T-cell (primary cell): ENCODE measurements at regions not wholly inside any gene's neighbourhood (a gene's known extent, or its start where the extent isn't known, plus 50 kb on each side); places are given as distances from the start of the nearest gene placed in this dataset.

ENCODE experiments used
- ATAC-seq, 4 experiments: fragments of 200-7000 bp in 3 of 4; fragments of 150-1000 bp in 1 of 4; cut with Tn5 transposase; replicated peaks in 1 of 4; 1 replicate in 3 of 4; 2 replicates in 1 of 4; pipeline ENCODE4 v1.10.0; 2021; ENCODE audit warnings: moderate library complexity in 3 of 4, mild to moderate bottlenecking in 2 of 4, moderate number of reproducible peaks in 1 of 4
- CTCF ChIA-PET, 2 donors: fragments of 300-600 bp; sonication (Branson Sonifier 250); formaldehyde crosslinking; loops; one replicate each; lab custom pipeline; 2022; ENCODE audit warnings: antibody characterized with exemption in 2 of 2; lab: Charles Lee
- POLR2A ChIA-PET, 2 donors: fragments of 300-600 bp; sonication (Branson Sonifier 250); formaldehyde crosslinking; loops; one replicate each; lab custom pipeline; 2022; ENCODE audit warnings: antibody characterized with exemption in 2 of 2; lab: Charles Lee
- DNase-seq, 35 experiments: peaks; one replicate each; pipeline versions ENCODE4 v3.0.0 to v3.0.0-alpha.2; 2013 to 2023
- H3K27ac ChIP-seq: one replicate; pipeline ENCODE4 v1.5.1; 2013; ENCODE audit warnings: low read length
- H3K27me3 ChIP-seq, 2 experiments: replicated peaks in 1 of 2; 1 replicate in 1 of 2; 2 replicates in 1 of 2; pipeline versions ENCODE4 v1.6.1 to v1.7.0; 2013; ENCODE audit warnings: low read length in 1 of 2, mixed read lengths in 1 of 2; ENCODE audit not compliant: control insufficient read depth in 2 of 2, insufficient read depth in 2 of 2; ENCODE audit errors: extremely low read depth in 1 of 2
- H3K36me3 ChIP-seq, 2 donors: 1 replicate in 1 of 2; 2 replicates in 1 of 2; pipeline versions ENCODE4 v1.6.1 to v1.7.0; 2013; ENCODE audit warnings: low read length in 1 of 2; ENCODE audit not compliant: control insufficient read depth in 2 of 2, insufficient read depth in 1 of 2; ENCODE audit errors: extremely low read depth in 1 of 2
- H3K4me1 ChIP-seq, 2 experiments: 1 replicate in 1 of 2; 2 replicates in 1 of 2; pipeline versions ENCODE4 v1.6.1 to v1.7.0; 2013; ENCODE audit warnings: low read length in 2 of 2, mixed read lengths in 1 of 2; ENCODE audit not compliant: insufficient read depth in 2 of 2, control insufficient read depth in 1 of 2; ENCODE audit errors: extremely low read depth in 1 of 2
- H3K4me3 ChIP-seq, 2 donors: 1 replicate in 1 of 2; 2 replicates in 1 of 2; pipeline versions ENCODE4 v1.5.1 to v1.7.0; 2013; ENCODE audit warnings: mild to moderate bottlenecking in 2 of 2, low read length in 1 of 2, moderate library complexity in 1 of 2; ENCODE audit not compliant: control insufficient read depth in 1 of 2; ENCODE audit errors: extremely low read depth in 1 of 2
- H3K9me3 ChIP-seq: 2 replicates; pipeline ENCODE4 v1.7.0; 2013
- H3K27ac Mint-ChIP-seq, 2 donors: one replicate each; pipeline ENCODE4 v1.8.0; 2020 to 2021; ENCODE audit warnings: mild to moderate bottlenecking in 2 of 2, mixed read lengths in 2 of 2
- H3K27me3 Mint-ChIP-seq, 2 donors: one replicate each; pipeline ENCODE4 v1.8.0; 2021 to 2022; ENCODE audit warnings: mixed read lengths in 2 of 2
- H3K36me3 Mint-ChIP-seq: one replicate; pipeline ENCODE4 v1.8.0; 2021; ENCODE audit warnings: mixed read lengths
- H3K4me1 Mint-ChIP-seq, 3 donors: one replicate each; pipeline ENCODE4 v1.8.0; 2020 to 2022; ENCODE audit warnings: mixed read lengths in 3 of 3, mild to moderate bottlenecking in 1 of 3
- H3K4me3 Mint-ChIP-seq, 3 donors: one replicate each; pipeline ENCODE4 v1.8.0; 2020 to 2022; ENCODE audit warnings: mild to moderate bottlenecking in 3 of 3, mixed read lengths in 3 of 3, moderate library complexity in 3 of 3
- H3K9me3 Mint-ChIP-seq, 3 donors: one replicate each; pipeline ENCODE4 v1.8.0; 2020 to 2022; ENCODE audit warnings: mixed read lengths in 3 of 3
- WGBS: methylation state at CpG from one replicate; pipeline ENCODE4 v1.1.5; 2013; ENCODE audit warnings: missing lambda C conversion rate; ENCODE audit not compliant: insufficient coverage; 5-methylcytosine and 5-hydroxymethylcytosine counted together

DNA sequence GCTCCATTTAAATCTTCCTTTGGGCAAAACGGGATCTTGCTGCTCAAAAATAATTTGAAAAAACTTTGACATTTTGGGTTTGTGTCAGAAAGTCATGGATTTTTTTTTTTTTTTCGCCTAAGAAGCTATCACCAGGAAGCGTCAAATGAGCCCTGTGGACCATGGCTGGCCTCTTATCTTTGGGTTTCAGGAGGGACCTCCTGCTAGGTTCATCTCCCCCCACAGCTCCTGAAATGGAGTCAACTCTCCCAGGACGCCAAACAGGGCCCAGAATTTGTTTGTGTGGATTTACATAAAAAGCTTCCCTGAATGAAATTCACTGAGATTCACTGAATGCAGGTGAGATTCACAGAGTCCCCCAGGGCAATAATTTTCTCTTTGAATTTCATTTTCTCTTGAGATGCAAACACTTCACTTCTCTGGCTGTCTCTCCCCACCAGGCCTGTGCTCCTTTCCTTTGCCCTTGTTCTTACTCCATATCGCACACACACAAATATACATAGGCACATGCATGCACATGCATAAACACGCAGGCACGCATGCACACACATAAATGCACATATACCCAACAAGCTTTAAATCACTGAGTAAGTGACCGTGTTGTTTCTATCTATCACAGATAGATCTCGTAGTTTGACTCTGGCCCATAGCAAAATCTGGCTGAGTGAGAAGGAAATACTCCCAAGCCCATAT, 55.3 kb upstream of the GALNT10 start:
- ChIA-PET CTCF (interaction anchor here in 1 of 2 donors (0.6 kb wide), 1 partner anchor 385 kb away, joined by 3 read pairs; no protein-coding TSS in a partner anchor), POLR2A (no interaction called here)
- Histone ChIP-seq H3K4me3 (no peak overlapping the region), H3K36me3 (no peaks in the 10 kb centered on the region), H3K27me3 (peaks cover 2 to 3% of the 10 kb centered on the region in 2 experiments), H3K4me1 (no peaks in the 10 kb centered on the region), H3K9me3 (no peaks in the 10 kb centered on the region), H3K27ac (no peak overlapping the region)
- Mint-ChIP-seq H3K27ac (no peak overlapping the region), H3K4me1 (no peaks in the 10 kb centered on the region), H3K36me3 (no peaks in the 10 kb centered on the region), H3K27me3 (peaks cover 0 to 7% of the 10 kb centered on the region in 2 donors), H3K9me3 (no peaks in the 10 kb centered on the region), H3K4me3 (no peak overlapping the region)
- 0% methylated on average over 1 of the region's 9 CpGs for WGBS
- ATAC-seq: no peak
- DNase-seq: no peak

- Mint-ChIP-seq H3K27me3 (peaks cover 0 to 7% of the 10 kb centered on the region in 2 donors), H3K36me3 (no peaks in the 10 kb centered on the region), H3K9me3 (no peaks in the 10 kb centered on the region), H3K27ac (no peak overlapping the region), H3K4me3 (no peak overlapping the region), H3K4me1 (no peaks in the 10 kb centered on the region)
- ChIA-PET CTCF (no interaction called here), POLR2A (interaction anchor here in 1 of 2 donors (0.7 kb wide), 1 partner anchor 162 kb away, joined by 3 read pairs; no protein-coding TSS in a partner anchor)
- no peak for DNase-seq
- 88% methylated on average over 2 of the region's 5 CpGs for WGBS
- peaks cover 2 to 5% of the 10 kb centered on the region in 2 experiments for H3K27me3 ChIP-seq
- no peaks in the 10 kb centered on the region for H3K4me1 ChIP-seq
- no peak overlapping the region for H3K27ac ChIP-seq
- no peak overlapping the region for H3K4me3 ChIP-seq
- H3K9me3 ChIP-seq: no peaks in the 10 kb centered on the region
- no peaks in the 10 kb centered on the region for H3K36me3 ChIP-seq
- ATAC-seq: no peak
Observed at GRCh38 chr5:154136141-154136540, 54.4 kb upstream of the GALNT10 start.

DNA sequence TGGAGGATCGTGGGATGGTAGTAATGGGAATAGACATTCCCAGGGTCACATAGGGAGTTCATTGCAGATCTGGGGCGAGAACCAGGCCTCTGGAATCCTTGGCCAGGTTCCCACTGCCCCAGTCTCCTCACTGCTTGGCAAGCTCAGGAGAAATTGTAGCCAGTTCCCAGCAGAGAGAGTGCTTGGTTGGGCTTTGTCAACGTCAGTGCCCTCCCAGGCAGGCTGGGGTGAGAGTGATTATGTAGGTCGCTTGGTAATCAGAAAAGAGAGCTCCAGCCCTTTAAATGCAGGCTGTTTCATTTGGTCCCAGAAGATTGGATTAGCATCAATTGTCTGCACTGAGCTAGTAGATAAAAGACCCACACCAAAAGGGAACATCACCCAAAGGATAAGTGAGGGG, 51.8 kb upstream of the GALNT10 start:
- ChIA-PET CTCF (interaction anchor here in 1 of 2 donors (0.6 kb wide), 1 partner anchor 171 kb away, joined by 6 read pairs; no protein-coding TSS in a partner anchor), POLR2A (no interaction called here)
- 82% methylated on average over 4 of the region's 4 CpGs for WGBS
- no peaks in the 10 kb centered on the region for H3K9me3 Mint-ChIP-seq
- ATAC-seq: no peak
- Histone ChIP-seq H3K27me3 (peaks cover 2 to 5% of the 10 kb centered on the region in 2 experiments), H3K4me3 (no peak overlapping the region), H3K36me3 (no peaks in the 10 kb centered on the region), H3K27ac (no peak overlapping the region), H3K4me1 (no peaks in the 10 kb centered on the region), H3K9me3 (no peaks in the 10 kb centered on the region)
- no peak for DNase-seq
- no peak overlapping the region for H3K27ac Mint-ChIP-seq
- no peaks in the 10 kb centered on the region for H3K4me1 Mint-ChIP-seq
- H3K36me3 Mint-ChIP-seq: no peaks in the 10 kb centered on the region
- H3K27me3 Mint-ChIP-seq: peaks cover 0 to 6% of the 10 kb centered on the region in 2 donors
- H3K4me3 Mint-ChIP-seq: no peak overlapping the region

DNA sequence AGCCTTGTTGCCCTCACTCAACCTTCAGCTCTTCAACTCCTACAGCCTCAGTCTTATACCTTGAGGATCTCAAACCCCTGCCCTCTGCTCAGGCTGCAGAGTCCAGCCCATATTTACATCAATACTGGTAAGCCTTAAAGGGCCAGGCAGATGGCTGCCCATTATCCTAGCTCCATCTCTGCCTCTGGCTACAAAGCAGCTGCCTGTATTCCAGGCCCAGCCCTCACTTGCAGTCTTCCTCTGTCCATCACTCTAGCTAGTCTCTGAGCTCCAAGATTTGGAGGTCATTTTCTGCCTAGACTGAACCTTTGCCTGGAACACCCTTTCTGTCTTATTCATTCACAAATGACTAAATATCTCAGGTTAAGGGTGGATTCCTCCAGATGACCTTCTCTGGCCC, 50.2 kb upstream of the GALNT10 start:
- Histone ChIP-seq H3K27ac (no peak overlapping the region), H3K36me3 (no peaks in the 10 kb centered on the region), H3K9me3 (no peaks in the 10 kb centered on the region), H3K4me3 (no peak overlapping the region), H3K4me1 (no peaks in the 10 kb centered on the region), H3K27me3 (peaks cover 0 to 2% of the 10 kb centered on the region in 2 experiments)
- Mint-ChIP-seq H3K9me3 (no peaks in the 10 kb centered on the region), H3K27ac (no peak overlapping the region), H3K27me3 (peaks cover 0 to 7% of the 10 kb centered on the region in 2 donors), H3K36me3 (no peaks in the 10 kb centered on the region), H3K4me3 (no peak overlapping the region), H3K4me1 (no peaks in the 10 kb centered on the region)
- CTCF ChIA-PET: no interaction called here
- POLR2A ChIA-PET: no interaction called here
- ATAC-seq (no peak), DNase-seq (no peak)
